Breast epithelium (tissue), 4 donors: ENCODE measurements at regions not wholly inside any gene's neighbourhood (a gene's known extent, or its start where the extent isn't known, plus 50 kb on each side); places are given as distances from the start of the nearest gene placed in this dataset.

ENCODE experiments used
- DNase-seq, 2 donors: peaks; one replicate each; pipeline ENCODE4 v3.0.0-alpha.2; 2019; ENCODE audit warnings: low spot score in 2 of 2
- H3K27ac ChIP-seq, 2 donors: fragments of 200-600 bp; sonication (generic) in 1 of 2; one replicate each; pipeline ENCODE4 v1.5.1; 2016 to 2019; ENCODE audit warnings: mild to moderate bottlenecking in 1 of 2
- H3K27me3 ChIP-seq, 2 donors: fragments of 200-600 bp; sonication (generic) in 1 of 2; one replicate each; pipeline versions ENCODE4 v1.5.1 to v1.6.0; 2017 to 2019; ENCODE audit warnings: control low read depth in 1 of 2, mild to moderate bottlenecking in 1 of 2
- H3K36me3 ChIP-seq: fragments of 200-600 bp; one replicate; pipeline ENCODE4 v1.5.1; 2019
- H3K4me1 ChIP-seq, 2 donors: fragments of 200-600 bp; sonication (generic); one replicate each; pipeline ENCODE4 v1.5.1; 2016 to 2019; ENCODE audit warnings: control low read depth in 1 of 2
- H3K4me3 ChIP-seq, 3 donors: fragments of 200-600 bp; sonication (generic); 1 replicate in 2 of 3; 2 replicates in 1 of 3; pipeline ENCODE4 v1.5.1; 2016 to 2019; ENCODE audit warnings: mild to moderate bottlenecking in 3 of 3, moderate library complexity in 2 of 3
- H3K9me3 ChIP-seq, 2 donors: fragments of 200-600 bp; sonication (generic) in 1 of 2; one replicate each; pipeline ENCODE4 v1.5.1; 2016 to 2019; ENCODE audit warnings: control low read depth in 1 of 2
- POLR2A ChIP-seq: fragments of 450-650 bp; IDR thresholded peaks from one replicate; pipeline ENCODE4 v1.6.1; 2016; ENCODE audit warnings: antibody characterized with exemption, mild to moderate bottlenecking, moderate library complexity
- POLR2AphosphoS5 ChIP-seq, 3 donors: sonication (generic); formaldehyde crosslinking; IDR thresholded peaks; one replicate each; pipeline ENCODE4 v1.6.1; 2017; ENCODE audit warnings: antibody characterized with exemption in 3 of 3
- intact Hi-C: fragments of 100-400 bp; cut with DNase I; formaldehyde crosslinking; loops from one replicate; pipeline ENCODE4 v1.15.1; 2023; ENCODE audit warnings: low total_unique reads
- TF ChIP-seq, protein P1 (sequence below), 3 donors: fragments of 450-650 bp; IDR thresholded peaks; one replicate each; pipeline ENCODE4 v1.5.1; 2016 to 2017; ENCODE audit warnings: antibody characterized with exemption in 3 of 3, mild to moderate bottlenecking in 3 of 3, moderate library complexity in 3 of 3

DNA sequence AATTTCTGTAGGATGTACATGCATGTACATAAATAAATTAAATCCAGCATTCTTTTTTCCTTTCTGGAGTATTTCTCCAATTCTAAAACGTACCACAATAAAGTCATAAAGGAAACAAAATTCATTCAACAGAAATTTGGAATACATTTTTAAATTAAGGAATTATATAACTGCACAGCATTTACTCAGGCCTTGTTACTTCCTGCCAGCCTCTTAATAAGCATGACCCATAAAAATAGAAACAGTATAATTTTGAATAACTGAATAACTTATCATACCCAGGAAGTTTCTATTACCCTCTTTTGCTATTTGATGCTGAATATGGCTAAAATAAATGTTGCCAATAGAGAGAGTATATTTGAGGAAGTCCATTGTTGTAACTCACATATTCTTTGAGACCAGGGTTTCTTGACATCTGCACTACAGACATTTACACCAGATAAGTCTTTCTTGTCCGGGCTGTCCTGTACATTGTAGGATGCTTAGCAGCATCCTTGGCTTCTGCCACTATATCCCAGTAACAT, 178.2 kb downstream of the KLF12 start:
- no peaks in the 10 kb centered on the region for H3K27me3 ChIP-seq

DNA sequence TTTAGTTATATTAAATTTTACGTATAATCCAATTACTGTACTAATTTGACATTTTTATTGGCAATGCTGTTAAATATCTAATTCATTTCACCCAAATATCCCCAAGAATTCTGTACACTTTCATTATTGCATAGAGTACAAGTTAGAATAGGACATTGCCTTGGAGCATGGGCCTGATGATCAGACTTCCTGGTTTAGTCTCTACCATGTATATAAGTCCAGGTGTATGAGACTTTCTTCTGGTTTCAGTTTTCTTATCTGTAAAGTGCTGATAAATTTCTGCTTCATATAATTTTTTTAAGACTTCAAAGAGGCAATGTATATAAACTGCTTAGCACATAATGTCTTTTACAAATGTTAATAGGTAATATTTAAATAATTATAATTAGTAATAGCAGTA, 179.4 kb downstream of the KLF12 start:
- intact Hi-C loops, result no loop called here
- DNase-seq, result no peak
- Histone ChIP-seq H3K27me3 (no peaks in the 10 kb centered on the region), H3K36me3 (no peaks in the 10 kb centered on the region), H3K27ac (no peak overlapping the region), H3K9me3 (no peaks in the 10 kb centered on the region), H3K4me3 (no peak overlapping the region), H3K4me1 (no peaks in the 10 kb centered on the region)
- TF ChIP-seq, protein P1, sequence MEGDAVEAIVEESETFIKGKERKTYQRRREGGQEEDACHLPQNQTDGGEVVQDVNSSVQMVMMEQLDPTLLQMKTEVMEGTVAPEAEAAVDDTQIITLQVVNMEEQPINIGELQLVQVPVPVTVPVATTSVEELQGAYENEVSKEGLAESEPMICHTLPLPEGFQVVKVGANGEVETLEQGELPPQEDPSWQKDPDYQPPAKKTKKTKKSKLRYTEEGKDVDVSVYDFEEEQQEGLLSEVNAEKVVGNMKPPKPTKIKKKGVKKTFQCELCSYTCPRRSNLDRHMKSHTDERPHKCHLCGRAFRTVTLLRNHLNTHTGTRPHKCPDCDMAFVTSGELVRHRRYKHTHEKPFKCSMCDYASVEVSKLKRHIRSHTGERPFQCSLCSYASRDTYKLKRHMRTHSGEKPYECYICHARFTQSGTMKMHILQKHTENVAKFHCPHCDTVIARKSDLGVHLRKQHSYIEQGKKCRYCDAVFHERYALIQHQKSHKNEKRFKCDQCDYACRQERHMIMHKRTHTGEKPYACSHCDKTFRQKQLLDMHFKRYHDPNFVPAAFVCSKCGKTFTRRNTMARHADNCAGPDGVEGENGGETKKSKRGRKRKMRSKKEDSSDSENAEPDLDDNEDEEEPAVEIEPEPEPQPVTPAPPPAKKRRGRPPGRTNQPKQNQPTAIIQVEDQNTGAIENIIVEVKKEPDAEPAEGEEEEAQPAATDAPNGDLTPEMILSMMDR (IDR thresholded peaks at IDR 0.05), result no peak
- TF ChIP-seq POLR2A (no peak), POLR2AphosphoS5 (IDR thresholded peaks at IDR 0.05) (no peak)

More for the DNA sequence above, 178.2 kb downstream of the KLF12 start:
- TF ChIP-seq POLR2AphosphoS5 (IDR thresholded peaks at IDR 0.05), result no peak
- TF ChIP-seq, protein P1 (IDR thresholded peaks at IDR 0.05), result no peak
- Histone ChIP-seq H3K9me3 (no peaks in the 10 kb centered on the region), H3K27ac (no peak overlapping the region), H3K36me3 (no peaks in the 10 kb centered on the region), H3K4me1 (no peaks in the 10 kb centered on the region), H3K4me3 (no peak overlapping the region)
- DNase-seq, result no peak
- intact Hi-C loops, result no loop called here

DNA sequence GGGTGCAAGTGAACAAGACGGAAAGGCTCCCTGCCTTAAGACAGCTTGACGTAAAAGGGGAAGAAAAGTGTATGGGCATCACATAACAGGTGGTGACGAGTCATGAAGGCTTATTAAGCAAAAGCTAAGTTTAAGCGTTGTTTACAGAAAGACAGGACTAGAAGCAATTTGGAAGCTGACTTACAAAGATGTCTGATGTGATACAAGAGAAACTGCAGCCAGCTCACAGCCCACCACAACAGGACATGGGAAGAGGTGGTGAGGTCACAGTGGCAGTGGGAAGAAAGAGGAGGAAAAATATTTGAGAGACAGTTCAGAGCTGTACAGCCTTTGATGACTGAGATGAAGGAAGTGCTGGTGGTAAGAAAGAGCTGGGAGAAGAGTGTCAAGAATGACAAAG, 181.6 kb downstream of the KLF12 start:
- Histone ChIP-seq H3K4me3 (no peak overlapping the region), H3K27me3 (no peaks in the 10 kb centered on the region), H3K36me3 (no peaks in the 10 kb centered on the region), H3K27ac (no peak overlapping the region), H3K4me1 (no peaks in the 10 kb centered on the region), H3K9me3 (no peaks in the 10 kb centered on the region)
- no peak for DNase-seq
- TF ChIP-seq POLR2AphosphoS5 (IDR thresholded peaks at IDR 0.05) (no peak), POLR2A (no peak)
- TF ChIP-seq, protein P1 (IDR thresholded peaks at IDR 0.05), result no peak
- intact Hi-C loops, result no loop called here

DNA sequence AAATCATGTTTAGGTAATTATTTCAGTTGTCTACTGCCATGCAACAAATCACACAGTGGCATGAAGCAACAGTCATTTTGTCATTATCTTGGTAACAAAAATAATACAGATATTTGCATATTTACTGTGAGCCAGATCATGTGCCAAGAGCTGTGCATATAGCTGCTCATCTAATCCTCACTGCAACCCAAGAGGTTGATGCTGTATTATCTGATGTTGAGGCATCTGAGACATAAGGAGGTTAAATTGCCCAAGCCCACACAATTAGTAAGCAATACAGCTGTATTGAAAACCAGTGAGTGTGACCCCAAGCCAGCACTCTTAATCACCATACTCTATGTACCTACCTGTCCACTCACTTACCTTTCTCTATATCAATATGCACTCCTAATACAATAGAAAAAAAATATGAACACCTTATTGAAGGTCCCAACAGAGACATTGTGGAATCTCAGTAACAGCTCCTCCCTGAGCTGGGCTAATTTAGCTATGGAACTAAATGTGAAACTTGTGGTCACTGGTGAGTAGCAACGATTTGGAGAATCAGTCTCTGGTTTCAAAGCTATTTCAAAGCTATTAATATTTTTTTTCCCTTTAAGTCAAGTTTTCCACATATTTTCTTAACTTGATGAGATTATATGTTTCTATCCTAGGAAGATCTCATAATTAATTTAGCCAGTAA, 185.2 kb downstream of the KLF12 start:
- intact Hi-C loops, result no loop called here
- Histone ChIP-seq H3K27ac (no peak overlapping the region), H3K27me3 (no peaks in the 10 kb centered on the region), H3K9me3 (no peaks in the 10 kb centered on the region), H3K4me1 (peaks cover 0 to 5% of the 10 kb centered on the region in 2 donors), H3K4me3 (no peak overlapping the region), H3K36me3 (no peaks in the 10 kb centered on the region)
- no peak for DNase-seq
- TF ChIP-seq POLR2A (no peak), POLR2AphosphoS5 (IDR thresholded peaks at IDR 0.05) (no peak)
- TF ChIP-seq, protein P1 (IDR thresholded peaks at IDR 0.05), result no peak

DNA sequence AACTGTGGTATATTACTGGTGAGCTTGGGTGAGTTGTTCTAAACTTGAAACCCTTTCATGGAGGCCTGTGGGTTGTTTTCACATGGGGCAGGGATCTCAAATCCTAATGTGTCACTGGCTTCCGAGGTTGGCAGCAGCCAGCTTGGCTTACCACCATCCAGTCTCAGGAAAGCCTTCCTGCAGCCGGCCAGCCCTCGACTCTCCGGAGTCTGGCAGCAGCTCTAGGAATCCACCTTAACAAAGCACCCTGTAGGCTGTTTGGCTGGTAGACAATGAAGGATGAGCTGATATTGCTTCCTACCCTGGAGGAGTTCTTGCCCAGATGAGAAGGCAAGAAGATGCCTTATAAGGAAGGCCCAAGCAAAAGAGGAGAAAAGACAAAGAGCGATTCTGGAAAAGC, 188.3 kb downstream of the KLF12 start:
- TF ChIP-seq POLR2A, result no peak
- TF ChIP-seq, protein P1 (IDR thresholded peaks at IDR 0.05), result no peak
- TF ChIP-seq POLR2AphosphoS5 (IDR thresholded peaks at IDR 0.05), result no peak
- no peaks in the 10 kb centered on the region for H3K27me3 ChIP-seq
- peak; percentile 38 to 51 for DNase-seq
- H3K4me1 ChIP-seq, result peaks cover 0 to 5% of the 10 kb centered on the region in 2 donors
- intact Hi-C loops, result no loop called here
- no peaks in the 10 kb centered on the region for H3K36me3 ChIP-seq
- H3K27ac ChIP-seq, result no peak overlapping the region
- no peaks in the 10 kb centered on the region for H3K9me3 ChIP-seq
- no peak overlapping the region for H3K4me3 ChIP-seq
